CD4-positive, alpha-beta T cell treated with Interleukin-21 for 1 hour (primary cell): ENCODE measurements at regions not wholly inside any gene's neighbourhood (a gene's known extent, or its start where the extent isn't known, plus 50 kb on each side); places are given as distances from the start of the nearest gene placed in this dataset.
"Not testable (repeated sequence)": the region's sequence is repeated elsewhere in the genome, so short reads cannot be mapped to it uniquely, and the experiment has no call there.

ENCODE experiments used
- DNase-seq: peaks from one replicate; pipeline ENCODE4 v3.0.0-alpha.2; 2020

GRCh38 chr10:80952436-80952835, 414.7 kb downstream of the SH2D4B start:
- DNase-seq = no peak

DNA sequence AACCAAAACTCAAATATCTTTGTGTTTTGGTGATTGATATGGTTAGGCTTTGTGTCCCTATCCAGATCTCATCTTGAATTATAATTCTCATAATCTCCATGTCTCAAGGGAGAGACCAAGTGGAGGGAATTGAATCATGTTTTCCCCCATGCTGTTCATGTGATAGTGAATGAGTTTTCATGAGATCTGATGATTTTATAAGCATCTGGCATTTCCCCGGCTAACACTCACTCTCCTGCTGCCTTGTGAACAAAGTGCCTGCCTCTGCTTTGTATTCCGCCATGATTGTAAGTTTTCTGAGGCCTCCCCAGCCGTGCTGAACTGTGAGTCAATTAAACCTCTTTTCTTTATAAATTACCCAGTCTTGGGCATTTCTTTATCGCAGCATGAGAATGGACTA, 419.5 kb downstream of the SH2D4B start:
- DNase-seq = no peak

GRCh38 chr10:80964179-80964578, 426.5 kb downstream of the SH2D4B start:
- DNase-seq = no peak

DNA sequence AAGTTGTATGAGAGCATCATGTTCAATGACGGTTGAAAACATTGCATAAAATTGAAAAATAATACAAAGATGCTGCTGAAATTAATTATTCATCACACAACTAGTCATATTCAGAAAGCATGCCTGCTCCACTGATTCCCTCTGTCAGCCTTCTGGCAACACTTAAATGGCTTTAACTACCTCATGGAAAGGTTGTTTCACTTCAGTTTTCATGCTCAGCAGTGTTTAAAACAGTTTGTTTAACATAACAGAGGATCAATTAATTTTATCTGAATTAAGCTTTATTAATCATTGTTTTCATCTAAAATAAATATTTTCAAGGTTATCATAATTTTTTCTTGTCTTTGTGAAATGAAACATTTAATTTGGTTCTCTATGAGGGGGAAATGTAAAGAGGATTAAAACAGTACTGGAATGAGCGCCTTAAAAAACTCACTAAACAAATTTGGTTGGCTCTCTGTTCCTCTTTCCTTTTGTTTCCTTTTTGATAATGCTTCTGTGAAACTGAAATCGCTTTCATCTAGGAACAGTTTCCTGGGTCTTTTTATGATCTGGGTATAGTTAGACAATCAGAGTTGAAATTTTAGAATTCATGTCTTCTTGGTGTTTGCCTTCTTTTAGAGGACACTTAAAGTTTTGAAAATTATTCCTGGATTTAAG, 427.4 kb downstream of the SH2D4B start:
- no peak for DNase-seq

DNA sequence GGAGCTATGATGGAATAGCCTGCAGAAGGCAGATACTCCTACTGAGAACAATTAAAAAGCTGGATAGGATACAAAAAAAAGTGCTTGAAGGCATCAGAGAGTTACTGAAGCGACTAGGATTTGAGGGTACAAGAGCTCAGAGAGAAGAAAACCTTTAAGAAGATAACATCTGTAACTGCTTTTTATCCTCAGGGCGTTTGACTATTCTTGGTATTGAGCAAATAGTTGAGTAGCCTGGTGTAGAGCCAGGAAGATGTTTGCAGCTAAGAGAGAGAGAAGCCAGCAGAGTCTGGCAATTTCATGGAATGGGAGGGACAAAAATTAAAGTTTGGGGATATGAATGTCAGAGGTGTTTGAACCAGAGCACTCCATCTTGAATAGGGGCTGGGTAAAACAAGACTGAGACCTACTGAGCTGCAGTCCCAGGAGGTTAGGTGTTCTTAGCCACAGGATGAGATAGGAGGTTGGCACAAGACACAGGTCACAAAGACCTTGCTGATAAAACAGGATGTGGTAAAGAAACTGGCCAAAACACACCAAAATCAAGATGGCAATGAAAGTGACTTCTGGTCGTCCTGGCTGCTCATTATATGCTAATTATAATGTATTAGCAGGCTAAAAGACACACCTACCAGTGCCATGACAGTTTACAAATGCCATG, 428.8 kb downstream of the SH2D4B start:
- DNase-seq = no peak

GRCh38 chr10:80967357-80967756, 429.7 kb downstream of the SH2D4B start:
- DNase-seq = not testable (repeated sequence)

DNA sequence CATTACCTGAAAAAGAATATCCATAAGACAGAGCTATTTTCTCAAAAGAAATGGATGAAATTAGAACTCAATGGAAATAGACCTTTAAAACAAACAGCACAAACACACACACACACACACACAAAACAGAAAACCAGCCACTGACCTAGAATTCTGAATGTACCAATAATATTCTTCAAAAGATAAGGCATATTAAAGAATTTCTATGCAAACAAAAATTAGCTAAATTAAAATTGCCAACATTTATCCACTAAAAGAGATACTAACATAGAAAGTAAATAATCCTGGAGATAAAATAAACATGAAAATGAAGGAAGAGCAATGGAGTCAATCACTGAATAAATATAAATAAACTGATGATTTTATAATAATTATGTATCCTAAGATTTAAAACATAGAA, 431.2 kb downstream of the SH2D4B start:
- DNase-seq = no peak

GRCh38 chr10:80971461-80971860, 433.8 kb downstream of the SH2D4B start:
- no peak for DNase-seq

- no peak for DNase-seq
Measured at GRCh38 chr10:80976658-80977057, 439.0 kb downstream of the SH2D4B start.

DNA sequence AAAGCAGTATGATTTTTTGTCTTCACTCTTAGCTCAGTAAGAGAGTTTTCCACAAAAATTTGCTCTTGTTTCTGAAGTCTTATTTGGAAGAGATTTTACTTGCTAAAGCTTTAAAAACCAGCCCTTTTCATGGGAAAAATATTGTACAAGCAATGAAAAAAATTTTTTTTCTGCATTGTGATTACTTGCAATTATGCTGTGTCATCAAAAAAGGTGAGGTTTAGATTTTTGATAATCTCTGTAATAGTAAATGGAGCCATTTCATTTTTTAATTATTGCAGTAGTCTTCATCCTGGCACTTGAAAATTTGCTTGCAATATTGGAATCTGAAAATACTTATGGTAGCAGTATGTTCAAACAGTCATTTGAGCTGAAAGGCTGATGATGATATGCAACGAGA, 447.4 kb downstream of the SH2D4B start:
- no peak for DNase-seq

DNA sequence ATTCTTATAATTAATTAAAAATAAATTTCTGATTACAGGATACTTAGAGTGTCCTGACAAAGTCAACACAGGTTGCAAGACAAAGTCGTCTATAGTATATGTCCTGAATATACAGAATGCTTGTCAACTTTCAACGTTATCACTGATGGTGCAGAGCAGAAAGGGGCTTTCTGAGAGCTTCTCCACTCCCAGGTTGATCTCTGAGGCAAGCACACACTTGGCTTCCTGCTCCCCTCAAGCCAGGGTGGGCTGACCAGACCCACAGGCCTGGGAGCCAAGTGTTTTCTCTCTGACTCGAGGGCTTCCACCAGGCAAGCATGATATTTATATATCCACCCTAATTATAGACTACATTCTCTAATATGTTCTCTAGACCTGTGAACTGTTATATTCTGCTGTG, 448.9 kb downstream of the SH2D4B start:
- no peak for DNase-seq

- no peak for DNase-seq
Measured at GRCh38 chr10:80988755-80989154, 451.1 kb downstream of the SH2D4B start.

DNA sequence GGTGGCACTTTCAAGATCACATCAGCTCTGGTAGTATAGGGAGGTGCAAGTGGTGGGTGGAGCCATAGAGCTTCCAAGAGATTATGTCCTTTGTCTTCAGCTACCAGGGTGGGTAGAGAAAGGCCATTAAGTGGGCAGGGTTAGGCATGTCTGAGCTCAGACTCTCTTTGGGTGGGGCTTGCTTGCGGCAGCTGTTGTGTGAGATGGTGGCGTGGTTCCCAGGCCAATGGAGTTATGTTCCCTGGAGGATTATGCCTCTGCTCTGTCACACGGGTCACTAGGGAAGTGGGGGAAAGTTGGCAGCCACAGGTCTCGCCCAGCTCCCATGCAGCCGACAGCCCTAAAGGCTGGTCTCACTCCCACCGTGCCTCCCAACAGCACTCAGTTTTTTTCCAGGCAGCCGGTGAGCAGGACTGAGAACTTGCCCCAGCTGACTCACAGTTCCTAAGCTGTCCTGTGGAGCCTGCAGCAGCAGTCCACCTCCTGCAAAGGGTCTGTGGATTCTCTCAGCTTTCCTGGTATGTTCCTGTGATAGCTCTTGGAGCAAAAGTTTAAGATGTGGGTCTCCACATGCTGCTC, 459.0 kb downstream of the SH2D4B start:
- no peak for DNase-seq

- DNase-seq = no peak
Measured at GRCh38 chr10:81000781-81001180, 463.1 kb downstream of the SH2D4B start.

- DNase-seq = no peak
Measured at GRCh38 chr10:81002382-81002781, 464.7 kb downstream of the SH2D4B start.

DNA sequence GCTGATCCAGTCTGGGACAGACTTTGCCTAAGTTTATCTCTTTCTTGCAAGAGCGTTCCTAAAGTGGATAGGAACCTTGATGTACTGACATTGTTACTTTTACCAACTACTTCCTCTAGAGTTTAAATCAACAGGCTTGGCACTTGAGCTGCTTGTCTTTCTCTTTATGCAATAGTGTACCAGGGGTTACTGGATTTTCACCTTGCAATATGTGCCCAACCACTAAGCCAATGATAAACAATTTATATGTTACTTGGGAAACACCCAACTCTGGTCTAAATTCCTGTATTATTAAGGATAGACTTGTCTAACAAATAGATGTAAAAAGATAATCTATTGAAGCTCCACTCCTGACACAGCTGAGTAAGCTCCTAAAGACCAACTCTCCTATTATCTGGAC, 470.2 kb downstream of the SH2D4B start:
- no peak for DNase-seq

GRCh38 chr10:81008726-81009125, 471.0 kb downstream of the SH2D4B start:
- no peak for DNase-seq

DNA sequence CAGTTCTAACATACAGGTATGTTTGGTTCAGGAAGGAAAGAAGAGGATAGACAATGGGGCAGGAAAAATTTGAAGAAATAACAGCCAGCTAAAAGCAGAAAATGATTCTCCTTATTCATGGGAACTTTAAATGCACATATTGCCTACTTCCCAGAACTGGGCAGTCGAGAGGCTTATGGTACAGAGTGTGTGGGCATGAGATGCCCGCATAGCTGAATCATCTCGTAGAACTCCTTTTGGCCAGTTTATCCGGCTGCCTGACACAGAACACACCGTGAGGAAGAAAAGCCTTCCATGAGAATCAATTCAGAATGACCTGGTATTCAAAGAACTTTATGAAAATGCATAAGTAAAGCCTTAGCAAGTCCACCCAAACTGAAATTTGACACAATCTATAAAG, 471.6 kb downstream of the SH2D4B start:
- no peak for DNase-seq

DNA sequence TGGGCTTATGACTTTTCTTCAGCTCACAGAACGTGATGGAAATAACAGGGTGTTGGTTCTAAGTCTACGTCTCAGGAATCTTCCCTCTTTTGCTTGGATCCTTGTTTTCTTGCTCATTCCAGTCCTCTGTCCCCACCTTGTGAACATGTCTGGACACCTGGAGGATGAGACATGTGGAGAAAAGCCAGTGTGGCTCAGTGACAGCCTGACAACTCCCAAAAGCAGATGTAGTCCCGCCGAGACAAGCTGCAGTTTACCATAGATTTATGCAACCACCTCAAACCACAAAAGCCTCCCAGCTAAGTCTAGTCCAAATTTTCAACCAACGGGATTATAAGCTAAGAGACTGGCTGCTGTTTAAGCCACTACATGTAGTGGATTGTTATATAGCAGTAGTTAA, 476.1 kb downstream of the SH2D4B start:
- DNase-seq = no peak

DNA sequence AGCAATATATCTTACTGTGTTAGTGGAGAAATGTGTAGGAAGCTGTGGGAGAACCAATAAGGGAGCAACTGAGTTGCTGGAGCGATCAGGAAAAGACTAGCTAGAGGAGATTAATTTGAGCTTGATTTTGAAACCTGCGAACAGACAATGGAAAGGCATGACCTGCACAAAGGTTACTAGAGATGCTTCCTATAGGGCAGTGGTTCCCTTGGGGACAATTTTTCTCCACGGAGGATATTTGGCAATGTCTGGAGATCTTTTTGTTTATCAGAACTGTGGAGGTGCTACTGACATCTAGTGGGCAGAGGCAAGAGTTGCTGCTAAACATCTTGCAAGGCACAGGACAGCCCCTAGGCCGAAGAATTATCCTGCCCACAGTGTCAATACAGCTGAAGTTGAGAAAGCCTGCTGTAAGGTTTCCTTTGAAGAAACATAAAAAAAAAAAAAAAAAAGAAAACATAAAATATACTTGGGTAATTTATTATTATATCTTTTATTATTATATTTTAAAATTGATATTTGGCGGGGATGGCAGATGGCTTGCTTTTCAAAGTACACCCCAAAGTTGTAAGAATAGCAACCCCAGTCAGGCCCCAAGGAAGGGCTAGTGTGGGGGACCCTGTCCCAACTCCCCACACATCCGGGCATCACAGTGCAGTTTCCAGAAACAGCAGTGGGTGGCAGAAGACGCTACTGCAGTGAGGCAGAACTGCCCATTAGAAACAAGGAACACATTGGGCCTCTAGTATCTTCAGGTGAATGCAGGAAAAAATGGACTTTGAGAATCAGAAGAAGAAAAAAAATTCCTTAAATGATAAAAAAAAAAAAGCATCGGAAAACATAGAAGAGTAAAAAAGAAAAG, 481.6 kb downstream of the SH2D4B start:
- peak; percentile 8 for DNase-seq

DNA sequence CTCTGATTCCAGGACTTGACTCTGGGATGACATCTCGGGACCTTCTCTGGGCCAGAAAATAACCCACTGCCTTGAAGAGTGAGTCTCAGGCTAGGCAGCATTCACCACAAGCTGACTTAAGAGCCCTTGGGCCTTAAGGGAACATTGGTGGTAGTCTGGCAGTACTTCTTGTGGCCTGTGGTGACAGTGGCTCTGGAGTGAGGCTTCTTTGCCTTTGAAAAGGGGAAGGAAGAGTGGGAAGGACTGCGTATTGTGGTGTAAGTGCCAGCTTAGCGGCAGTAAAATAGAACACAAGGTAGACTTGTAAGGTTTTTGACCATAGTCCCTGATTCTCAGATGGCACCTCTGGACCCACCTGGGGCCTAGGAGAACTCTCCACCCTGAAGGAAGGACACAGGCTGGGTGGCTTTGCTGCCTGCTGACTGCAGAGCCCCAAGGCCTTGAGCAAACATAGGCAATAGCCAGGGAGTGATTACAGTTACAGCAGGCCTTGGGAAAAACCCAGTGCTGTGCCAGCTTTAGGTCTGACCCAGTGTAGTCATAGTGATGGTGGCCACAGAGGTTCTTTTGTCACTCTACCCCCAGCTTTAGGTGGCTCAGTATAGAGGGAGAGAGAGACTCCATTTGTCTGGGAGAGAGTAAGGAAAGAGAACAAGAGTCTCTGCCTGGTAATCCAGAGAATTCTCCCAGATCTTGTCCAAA, 483.9 kb downstream of the SH2D4B start:
- DNase-seq = peak; percentile 1

- DNase-seq = no peak
Measured at GRCh38 chr10:81026591-81026990, 488.9 kb downstream of the SH2D4B start.

GRCh38 chr10:81027223-81027622, 489.5 kb downstream of the SH2D4B start:
- no peak for DNase-seq
